SJSA1 (cell line): ENCODE measurements at regions not wholly inside any gene's neighbourhood (a gene's known extent, or its start where the extent isn't known, plus 50 kb on each side); places are given as distances from the start of the nearest gene placed in this dataset.

Source experiments
- DNase-seq, 2 experiments: peaks; one replicate each; pipeline ENCODE4 v3.0.0-alpha.2; 2015 to 2020; ENCODE audit warnings: low spot score in 2 of 2, low read depth in 1 of 2
- H3K27ac ChIP-seq: fragments of 250-450 bp; sonication (Bioruptor Pico); 2 replicates; pipeline ENCODE4 v1.5.1; 2020; ENCODE audit warnings: mild to moderate bottlenecking, moderate library complexity
- H3K27me3 ChIP-seq: fragments of 250-450 bp; sonication (Bioruptor Pico); replicated peaks from 2 replicates; pipeline ENCODE4 v1.5.1; 2020; ENCODE audit warnings: mild to moderate bottlenecking, moderate library complexity
- H3K36me3 ChIP-seq: fragments of 250-450 bp; sonication (Bioruptor Pico); 2 replicates; pipeline ENCODE4 v1.5.1; 2020; ENCODE audit warnings: mild to moderate bottlenecking
- H3K4me1 ChIP-seq: fragments of 250-450 bp; sonication (Bioruptor Pico); replicated peaks from 2 replicates; pipeline ENCODE4 v1.6.1; 2021; ENCODE audit warnings: mild to moderate bottlenecking
- H3K4me3 ChIP-seq: fragments of 250-450 bp; sonication (Bioruptor Pico); 2 replicates; pipeline ENCODE4 v1.5.1; 2020; ENCODE audit warnings: mild to moderate bottlenecking
- H3K9me3 ChIP-seq: fragments of 250-450 bp; sonication (Bioruptor Pico); replicated peaks from 2 replicates; pipeline ENCODE4 v1.5.1; 2020; ENCODE audit warnings: mild to moderate bottlenecking

DNA sequence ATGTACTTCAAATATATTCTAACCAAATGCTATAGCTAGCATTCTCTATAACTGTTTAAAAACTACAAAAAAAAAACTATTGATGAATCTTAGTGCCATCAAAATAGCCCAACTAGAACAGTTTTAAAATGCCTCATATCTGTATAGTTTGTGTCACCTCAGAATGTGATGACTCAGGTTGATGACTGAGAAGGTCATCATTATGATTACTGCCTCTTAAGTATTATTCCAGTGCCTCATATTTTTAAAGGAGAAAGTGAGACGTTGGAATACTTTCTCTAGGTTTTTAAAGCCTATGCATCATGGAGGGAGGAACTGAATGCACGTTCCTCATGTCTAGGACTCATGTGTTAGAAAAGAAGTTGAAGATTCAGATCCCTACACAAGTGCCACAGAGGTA is 88.2 kb downstream of the TMA16 start:
- Histone ChIP-seq H3K27ac (no peak overlapping the region), H3K27me3 (no peaks in the 10 kb centered on the region), H3K4me3 (no peak overlapping the region), H3K36me3 (no peaks in the 10 kb centered on the region), H3K4me1 (no peaks in the 10 kb centered on the region), H3K9me3 (no peaks in the 10 kb centered on the region)
- no peak for DNase-seq

DNA sequence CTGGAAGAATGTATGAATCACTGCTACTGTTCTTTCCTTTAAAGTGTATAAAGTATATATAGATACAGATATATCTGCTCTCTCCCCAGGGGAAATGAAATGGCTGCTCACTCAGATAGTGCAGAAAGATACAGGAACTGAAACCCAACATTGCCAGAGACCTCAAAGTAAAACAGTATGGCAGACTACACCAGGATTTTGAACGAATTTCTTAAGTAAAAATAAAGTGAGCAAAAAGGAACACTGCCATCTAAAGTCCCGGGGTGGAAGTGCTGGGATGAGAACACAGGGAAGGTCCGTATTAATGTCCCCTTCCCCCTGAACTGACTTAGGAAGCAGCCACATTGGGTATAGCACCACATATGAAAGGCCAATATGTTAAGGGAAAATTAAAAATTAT is 93.4 kb downstream of the TMA16 start:
- Histone ChIP-seq H3K4me3 (no peak overlapping the region), H3K27me3 (no peaks in the 10 kb centered on the region), H3K27ac (no peak overlapping the region), H3K4me1 (no peaks in the 10 kb centered on the region), H3K36me3 (no peaks in the 10 kb centered on the region), H3K9me3 (no peaks in the 10 kb centered on the region)
- no peak for DNase-seq

DNA sequence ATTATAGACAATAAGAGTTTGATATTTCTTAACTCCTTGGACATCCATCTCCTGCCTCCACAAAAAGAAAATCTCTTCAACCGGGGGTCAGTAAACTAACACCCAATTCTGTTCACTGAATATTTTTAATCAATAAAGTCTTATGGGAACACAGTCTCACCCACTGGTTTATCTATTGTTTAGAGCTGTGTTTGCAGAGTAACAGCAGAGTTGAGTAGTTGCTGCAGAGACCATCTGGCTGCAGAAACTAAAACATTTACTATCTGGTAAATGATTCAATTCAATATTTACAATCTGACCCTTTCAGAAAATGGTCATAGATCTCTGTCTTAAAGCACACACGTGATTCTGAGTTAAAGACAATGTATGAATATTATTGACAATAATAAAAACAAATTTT is 94.0 kb downstream of the TMA16 start:
- Histone ChIP-seq H3K4me1 (no peaks in the 10 kb centered on the region), H3K9me3 (no peaks in the 10 kb centered on the region), H3K4me3 (no peak overlapping the region), H3K36me3 (no peaks in the 10 kb centered on the region), H3K27me3 (no peaks in the 10 kb centered on the region), H3K27ac (no peak overlapping the region)
- no peak for DNase-seq

DNA sequence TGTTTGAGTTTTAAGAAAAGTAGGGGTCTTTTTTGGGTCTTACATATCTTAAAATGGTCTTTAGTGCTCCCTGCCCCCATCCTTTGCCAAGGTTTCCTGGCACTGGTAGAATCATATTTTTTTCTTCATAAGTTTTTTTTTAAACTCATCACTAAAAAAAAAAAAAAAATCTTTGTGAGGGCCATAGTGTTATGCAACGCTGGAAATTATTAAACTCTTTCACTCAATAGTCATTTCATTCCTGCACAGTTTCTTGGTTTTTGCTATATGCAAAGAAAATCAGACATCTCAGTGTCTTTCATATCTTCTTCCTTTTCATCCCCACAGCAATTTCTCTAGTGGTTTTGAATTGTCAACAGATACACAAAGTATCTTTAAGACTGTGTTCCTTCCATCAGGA is 95.6 kb downstream of the TMA16 start:
- Histone ChIP-seq H3K27me3 (no peaks in the 10 kb centered on the region), H3K9me3 (no peaks in the 10 kb centered on the region), H3K27ac (no peak overlapping the region), H3K4me3 (no peak overlapping the region), H3K36me3 (no peaks in the 10 kb centered on the region), H3K4me1 (no peaks in the 10 kb centered on the region)
- DNase-seq: no peak

- no peak for DNase-seq
- no peaks in the 10 kb centered on the region for H3K9me3 ChIP-seq
- no peak overlapping the region for H3K27ac ChIP-seq
- H3K27me3 ChIP-seq: no peaks in the 10 kb centered on the region
- H3K4me3 ChIP-seq: no peak overlapping the region
- no peaks in the 10 kb centered on the region for H3K36me3 ChIP-seq
- H3K4me1 ChIP-seq: no peaks in the 10 kb centered on the region
Measured at GRCh38 chr4:163590619-163591264, 96.3 kb downstream of the TMA16 start.

GRCh38 chr4:163591614-163592020 is 97.1 kb downstream of the TMA16 start:
- Histone ChIP-seq H3K4me3 (no peak overlapping the region), H3K27me3 (no peaks in the 10 kb centered on the region), H3K27ac (no peak overlapping the region), H3K9me3 (no peaks in the 10 kb centered on the region), H3K4me1 (no peaks in the 10 kb centered on the region), H3K36me3 (no peaks in the 10 kb centered on the region)
- DNase-seq: no peak

DNA sequence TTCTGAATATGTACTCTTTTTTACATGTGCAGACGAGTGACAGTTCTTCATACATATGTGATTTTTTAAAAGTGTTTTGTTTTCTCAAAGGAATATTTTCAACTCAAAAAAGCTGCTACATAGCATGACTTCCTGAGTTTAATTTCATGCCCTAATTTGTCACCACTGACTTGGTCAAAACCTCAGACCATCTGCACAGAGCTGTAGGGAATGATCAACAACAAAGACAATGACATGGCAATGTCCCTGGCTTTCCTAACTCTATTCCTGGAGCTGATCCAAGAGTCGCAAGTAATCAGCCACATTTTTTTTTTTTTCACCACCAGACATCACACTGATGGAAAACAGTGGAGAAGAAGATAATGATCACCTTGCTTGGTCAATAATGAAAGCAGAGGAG is 97.7 kb downstream of the TMA16 start:
- no peak overlapping the region for H3K27ac ChIP-seq
- no peaks in the 10 kb centered on the region for H3K36me3 ChIP-seq
- no peaks in the 10 kb centered on the region for H3K27me3 ChIP-seq
- DNase-seq: no peak
- no peaks in the 10 kb centered on the region for H3K9me3 ChIP-seq
- H3K4me3 ChIP-seq: no peak overlapping the region
- H3K4me1 ChIP-seq: no peaks in the 10 kb centered on the region

- Histone ChIP-seq H3K9me3 (no peaks in the 10 kb centered on the region), H3K4me3 (no peak overlapping the region), H3K27me3 (no peaks in the 10 kb centered on the region), H3K36me3 (no peaks in the 10 kb centered on the region), H3K4me1 (no peaks in the 10 kb centered on the region), H3K27ac (no peak overlapping the region)
- DNase-seq: no peak
Measured at GRCh38 chr4:163595580-163595979, 101.1 kb downstream of the TMA16 start.

- no peaks in the 10 kb centered on the region for H3K4me1 ChIP-seq
- H3K9me3 ChIP-seq: no peaks in the 10 kb centered on the region
- DNase-seq: no peak
- H3K36me3 ChIP-seq: no peaks in the 10 kb centered on the region
- no peak overlapping the region for H3K27ac ChIP-seq
- H3K4me3 ChIP-seq: no peak overlapping the region
- no peaks in the 10 kb centered on the region for H3K27me3 ChIP-seq
Measured at GRCh38 chr4:163598028-163598427, 103.5 kb downstream of the TMA16 start.

DNA sequence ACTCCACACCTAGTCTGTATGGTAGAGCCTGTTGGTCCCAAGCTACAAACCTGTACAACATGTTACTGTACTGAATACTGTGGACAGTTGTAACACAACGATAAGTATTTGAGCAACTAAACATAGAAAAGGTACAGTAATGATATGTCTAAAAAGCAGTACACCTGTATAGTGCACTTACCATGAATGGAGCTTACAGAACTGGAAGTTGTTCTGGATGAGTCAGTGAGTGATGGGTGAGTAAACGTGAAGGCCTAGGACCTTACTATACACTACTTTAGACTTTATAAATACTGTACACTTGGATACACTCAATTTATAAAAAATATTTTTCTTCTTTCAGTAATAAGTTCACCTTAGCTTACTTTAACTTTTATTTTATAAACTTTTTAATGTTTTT is 104.0 kb downstream of the TMA16 start:
- H3K4me3 ChIP-seq: no peak overlapping the region
- no peaks in the 10 kb centered on the region for H3K9me3 ChIP-seq
- no peak overlapping the region for H3K27ac ChIP-seq
- no peaks in the 10 kb centered on the region for H3K36me3 ChIP-seq
- DNase-seq: no peak
- no peaks in the 10 kb centered on the region for H3K4me1 ChIP-seq
- H3K27me3 ChIP-seq: no peaks in the 10 kb centered on the region

- Histone ChIP-seq H3K27ac (no peak overlapping the region), H3K4me1 (no peaks in the 10 kb centered on the region), H3K4me3 (no peak overlapping the region), H3K9me3 (no peaks in the 10 kb centered on the region), H3K36me3 (no peaks in the 10 kb centered on the region), H3K27me3 (no peaks in the 10 kb centered on the region)
- DNase-seq: no peak
Measured at GRCh38 chr4:163600727-163601126, 106.2 kb downstream of the TMA16 start.

DNA sequence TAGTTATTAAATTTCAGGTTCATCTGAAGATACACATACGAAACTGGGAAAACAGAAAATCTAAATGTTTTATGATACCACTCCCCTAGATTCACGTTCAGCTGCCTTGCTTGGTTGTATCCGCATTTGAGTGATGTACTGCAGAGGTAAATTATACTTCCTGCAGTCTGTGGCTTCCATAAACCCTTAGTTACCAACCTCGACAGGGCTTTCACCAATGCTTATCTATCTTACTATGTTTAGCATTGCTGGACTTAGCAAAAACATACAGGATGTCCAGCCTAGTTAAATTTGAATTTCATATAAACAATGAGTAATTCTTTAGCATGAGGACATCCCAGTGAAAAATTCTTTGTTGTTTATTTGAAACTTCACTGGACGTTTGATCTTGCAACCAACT is 108.8 kb downstream of the TMA16 start:
- no peak for DNase-seq
- H3K4me1 ChIP-seq: no peaks in the 10 kb centered on the region
- H3K9me3 ChIP-seq: no peaks in the 10 kb centered on the region
- H3K27ac ChIP-seq: no peak overlapping the region
- H3K4me3 ChIP-seq: no peak overlapping the region
- no peaks in the 10 kb centered on the region for H3K27me3 ChIP-seq
- no peaks in the 10 kb centered on the region for H3K36me3 ChIP-seq

DNA sequence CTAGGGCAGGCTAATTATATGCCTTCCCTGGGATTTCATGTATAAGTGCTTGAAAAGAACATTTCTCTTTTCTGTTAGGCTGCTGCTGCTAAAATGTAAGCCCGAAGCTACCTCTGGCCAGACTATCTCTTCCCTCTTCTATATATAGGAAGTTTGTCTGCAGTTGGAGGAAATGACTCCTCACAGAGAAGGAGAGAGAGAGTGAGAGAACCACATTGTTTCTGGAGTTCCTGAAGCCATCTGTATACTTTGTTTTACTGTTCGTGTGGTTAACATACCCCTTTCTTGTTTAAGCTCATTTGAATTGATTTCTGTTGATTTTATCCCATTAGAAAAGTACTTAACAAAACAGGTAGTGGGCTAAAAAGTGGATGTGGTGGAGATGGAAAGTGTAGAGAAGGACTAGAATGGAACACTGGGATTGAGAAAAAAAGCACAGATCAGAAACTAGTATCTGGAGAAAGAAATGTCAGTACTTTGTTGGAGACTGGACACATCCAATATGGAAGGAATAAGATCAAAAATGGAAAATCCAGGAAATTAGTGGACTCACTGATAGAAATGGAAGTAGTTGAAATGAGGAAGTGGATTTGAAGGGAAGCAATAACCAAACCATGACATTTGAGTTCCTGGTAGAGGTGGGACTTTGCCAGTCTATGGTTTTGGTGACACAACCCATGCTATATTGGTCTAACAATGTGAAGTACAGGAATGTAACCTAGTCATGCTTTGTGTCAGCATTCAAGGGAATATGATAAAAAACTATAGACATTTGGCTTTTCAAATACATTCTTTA is 112.6 kb downstream of the TMA16 start:
- no peaks in the 10 kb centered on the region for H3K4me1 ChIP-seq
- no peaks in the 10 kb centered on the region for H3K9me3 ChIP-seq
- no peak overlapping the region for H3K4me3 ChIP-seq
- H3K27me3 ChIP-seq: no peaks in the 10 kb centered on the region
- no peak overlapping the region for H3K27ac ChIP-seq
- H3K36me3 ChIP-seq: no peaks in the 10 kb centered on the region
- DNase-seq: no peak

DNA sequence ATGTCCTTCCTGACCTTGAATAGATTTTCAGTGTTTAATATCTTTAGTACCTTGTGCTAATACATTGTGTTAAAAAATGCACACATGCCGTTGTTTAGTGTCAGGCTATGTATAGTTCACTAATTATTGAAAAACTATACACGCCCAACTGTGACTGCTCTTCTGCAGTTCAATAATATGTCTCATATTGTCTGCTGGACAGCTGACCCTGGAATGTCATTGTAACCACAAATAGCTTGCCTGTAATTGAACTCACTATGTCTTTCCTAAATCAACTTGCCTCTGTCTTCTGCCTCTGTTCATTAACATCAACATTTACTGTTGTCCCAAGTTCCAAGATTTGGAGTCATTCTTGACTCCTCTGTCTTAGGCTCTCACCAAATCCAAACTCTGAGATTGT is 114.5 kb downstream of the TMA16 start:
- H3K27ac ChIP-seq: no peak overlapping the region
- DNase-seq: no peak
- H3K4me1 ChIP-seq: no peaks in the 10 kb centered on the region
- no peaks in the 10 kb centered on the region for H3K36me3 ChIP-seq
- H3K27me3 ChIP-seq: no peaks in the 10 kb centered on the region
- H3K4me3 ChIP-seq: no peak overlapping the region
- H3K9me3 ChIP-seq: no peaks in the 10 kb centered on the region

GRCh38 chr4:163610648-163611047 is 116.2 kb downstream of the TMA16 start:
- H3K4me1 ChIP-seq: no peaks in the 10 kb centered on the region
- no peak for DNase-seq
- no peaks in the 10 kb centered on the region for H3K9me3 ChIP-seq
- H3K27me3 ChIP-seq: no peaks in the 10 kb centered on the region
- no peak overlapping the region for H3K4me3 ChIP-seq
- H3K36me3 ChIP-seq: no peaks in the 10 kb centered on the region
- no peak overlapping the region for H3K27ac ChIP-seq
